ENCODE measurements at regions not wholly inside any gene's neighbourhood (a gene's known extent, or its start where the extent isn't known, plus 50 kb on each side); places are given as distances from the start of the nearest gene placed in this dataset.

GRCh38 chr7:31448649-31449048 lies 65.2 kb upstream of the ITPRID1 start:
- H3K9me2 ChIP-seq (replicated peaks; ENCODE audit: insufficient read depth, low read length): no peaks in the 10 kb centered on the region
- no peak overlapping the region for H3K4me2 ChIP-seq (ENCODE audit: low read depth, low read length, poor library complexity, severe bottlenecking)
- H3F3A ChIP-seq (ENCODE audit: insufficient read depth): no peaks in the 10 kb centered on the region
- no peaks in the 10 kb centered on the region for H3K79me2 ChIP-seq (ENCODE audit: insufficient read depth, low read length)
- no peaks in the 10 kb centered on the region for H4K20me1 ChIP-seq (ENCODE audit: low read depth, low read length)
- no peak overlapping the region for H3K4me3 ChIP-seq (ENCODE audit: insufficient read depth, low read length, poor library complexity, severe bottlenecking)
- TF ChIP-seq CTCF (IDR thresholded peaks at IDR 0.05; ENCODE audit: insufficient read depth, low read length, poor library complexity, severe bottlenecking) (no peak), EZH2phosphoT487 (conservative IDR thresholded peaks at IDR 0.05; ENCODE audit: low read length) (no peak)
- no peaks in the 10 kb centered on the region for H3K9me3 ChIP-seq (ENCODE audit: insufficient read depth, low read length)
- H3K27me3 ChIP-seq (ENCODE audit: low read length): no peaks in the 10 kb centered on the region
- no peak overlapping the region for H3K27ac ChIP-seq (ENCODE audit: low read depth, low read length)
- H3K9ac ChIP-seq (ENCODE audit: low read length): no peak overlapping the region
- H3K36me3 ChIP-seq (ENCODE audit: low read length): no peaks in the 10 kb centered on the region
- H2AFZ ChIP-seq (ENCODE audit: low read depth, low read length, severe bottlenecking): no peak overlapping the region

DNA sequence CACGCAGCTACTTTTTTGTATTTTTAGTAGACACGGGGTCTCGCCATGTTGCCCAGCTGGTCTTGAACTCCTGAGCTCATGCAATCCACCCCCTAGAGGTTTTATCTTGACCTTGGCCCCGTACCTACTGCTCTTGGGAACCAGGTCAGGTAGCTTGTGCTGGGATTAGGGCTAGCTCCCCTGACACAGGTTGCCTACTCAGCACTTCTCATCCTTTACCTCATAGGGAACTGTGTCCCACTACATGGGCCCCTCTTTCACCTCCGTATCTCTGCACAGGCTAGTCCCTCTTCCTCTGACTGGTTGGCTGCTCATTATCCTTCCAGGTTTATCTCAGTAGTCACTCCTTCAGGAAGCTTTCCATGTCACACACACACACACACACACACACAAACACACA lies 58.0 kb upstream of the ITPRID1 start:
- Histone ChIP-seq H3K4me2 (ENCODE audit: low read depth, low read length, poor library complexity, severe bottlenecking) (no peak overlapping the region), H3K27ac (ENCODE audit: low read depth, low read length) (no peak overlapping the region), H2AFZ (ENCODE audit: low read depth, low read length, severe bottlenecking) (no peak overlapping the region), H3K79me2 (ENCODE audit: insufficient read depth, low read length) (no peaks in the 10 kb centered on the region), H3K9ac (ENCODE audit: low read length) (no peak overlapping the region), H3K9me2 (replicated peaks; ENCODE audit: insufficient read depth, low read length) (no peaks in the 10 kb centered on the region), H3K9me3 (ENCODE audit: insufficient read depth, low read length) (no peaks in the 10 kb centered on the region), H3K36me3 (ENCODE audit: low read length) (no peaks in the 10 kb centered on the region), H4K20me1 (ENCODE audit: low read depth, low read length) (no peaks in the 10 kb centered on the region), H3F3A (ENCODE audit: insufficient read depth) (no peaks in the 10 kb centered on the region), H3K27me3 (ENCODE audit: low read length) (no peaks in the 10 kb centered on the region; the same call in 1 of the 2 replicates), H3K4me3 (ENCODE audit: insufficient read depth, low read length, poor library complexity, severe bottlenecking) (no peak overlapping the region)
- TF ChIP-seq EZH2phosphoT487 (conservative IDR thresholded peaks at IDR 0.05; ENCODE audit: low read length): no peak
- no peak for TF ChIP-seq CTCF (IDR thresholded peaks at IDR 0.05; ENCODE audit: insufficient read depth, low read length, poor library complexity, severe bottlenecking)

DNA sequence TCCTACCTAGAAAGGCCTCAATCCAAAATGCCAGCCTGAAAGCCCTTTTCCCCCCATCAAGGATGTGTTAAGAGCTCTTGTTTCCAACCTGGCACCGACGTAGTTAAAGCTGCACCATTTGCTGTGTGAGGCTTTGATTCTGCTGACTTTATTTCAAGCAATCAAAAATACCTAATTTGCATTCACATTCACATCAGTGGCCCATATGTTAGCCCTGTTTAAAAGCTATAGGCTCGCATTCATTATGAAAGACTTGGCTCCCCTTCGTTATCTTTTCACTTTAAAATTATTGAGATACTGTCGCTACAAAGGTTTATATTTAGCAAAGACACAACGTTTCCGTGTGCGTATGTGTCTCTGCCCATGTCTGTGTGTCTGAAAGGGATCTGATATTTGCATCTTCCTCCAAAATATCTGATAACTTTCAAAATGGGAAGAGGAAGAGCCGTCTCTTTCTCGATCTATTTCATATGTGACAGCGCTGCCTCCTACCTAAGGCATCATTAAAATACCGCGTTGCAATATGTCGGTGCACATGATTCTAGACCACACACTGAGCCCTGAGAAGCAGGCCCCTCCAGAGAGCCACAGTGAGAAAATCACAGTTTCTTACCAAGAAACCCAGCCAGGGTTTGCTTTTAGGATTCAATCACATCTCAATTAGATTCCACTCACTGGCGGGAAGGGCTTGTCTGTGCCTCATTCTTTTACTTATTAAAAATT lies 57.1 kb upstream of the ITPRID1 start:
- Histone ChIP-seq H3K27ac (ENCODE audit: low read depth, low read length) (no peak overlapping the region), H3K9ac (ENCODE audit: low read length) (no peak overlapping the region), H3K36me3 (ENCODE audit: low read length) (no peaks in the 10 kb centered on the region), H3K9me2 (replicated peaks; ENCODE audit: insufficient read depth, low read length) (no peaks in the 10 kb centered on the region), H3K27me3 (ENCODE audit: low read length) (no peaks in the 10 kb centered on the region; the same call in 1 of the 2 replicates), H3K9me3 (ENCODE audit: insufficient read depth, low read length) (no peaks in the 10 kb centered on the region), H3K4me3 (ENCODE audit: insufficient read depth, low read length, poor library complexity, severe bottlenecking) (no peak overlapping the region), H3K4me2 (ENCODE audit: low read depth, low read length, poor library complexity, severe bottlenecking) (no peak overlapping the region), H3K79me2 (ENCODE audit: insufficient read depth, low read length) (no peaks in the 10 kb centered on the region), H3F3A (ENCODE audit: insufficient read depth) (no peaks in the 10 kb centered on the region), H4K20me1 (ENCODE audit: low read depth, low read length) (no peaks in the 10 kb centered on the region), H2AFZ (ENCODE audit: low read depth, low read length, severe bottlenecking) (no peak overlapping the region)
- TF ChIP-seq EZH2phosphoT487 (conservative IDR thresholded peaks at IDR 0.05; ENCODE audit: low read length) (no peak), CTCF (IDR thresholded peaks at IDR 0.05; ENCODE audit: insufficient read depth, low read length, poor library complexity, severe bottlenecking) (no peak)
